Activated T-cell treated with anti-CD3 and anti-CD28 coated beads for 4 hours (primary cell): ENCODE measurements at regions not wholly inside any gene's neighbourhood (a gene's known extent, or its start where the extent isn't known, plus 50 kb on each side); places are given as distances from the start of the nearest gene placed in this dataset.
A peak's percentile ranks its signal among the peaks of the same experiment; 100 is the strongest.

Experiments used
- DNase-seq: peaks from one replicate; pipeline ENCODE4 v3.0.0-alpha.2; 2020

DNA sequence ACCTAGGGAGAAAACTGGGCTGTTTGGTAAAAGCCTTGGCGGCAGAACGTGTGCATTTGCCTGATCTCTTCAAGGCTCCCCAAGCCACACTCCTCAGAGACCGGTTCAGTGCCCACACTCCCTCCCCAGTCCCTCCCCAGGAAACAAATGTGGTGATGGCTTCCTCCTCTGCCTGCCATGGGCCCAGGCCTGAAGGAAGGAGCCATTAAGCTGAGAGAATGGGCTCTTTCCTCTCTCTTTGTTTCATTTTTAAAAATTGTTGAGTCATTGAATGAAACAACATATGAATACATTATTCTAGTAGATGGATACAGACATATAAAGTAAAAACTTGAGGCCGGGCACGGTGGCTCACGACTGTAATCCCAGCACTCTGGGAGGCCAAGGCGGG lies 50.6 kb upstream of the YWHAQ start:
- no peak for DNase-seq

DNA sequence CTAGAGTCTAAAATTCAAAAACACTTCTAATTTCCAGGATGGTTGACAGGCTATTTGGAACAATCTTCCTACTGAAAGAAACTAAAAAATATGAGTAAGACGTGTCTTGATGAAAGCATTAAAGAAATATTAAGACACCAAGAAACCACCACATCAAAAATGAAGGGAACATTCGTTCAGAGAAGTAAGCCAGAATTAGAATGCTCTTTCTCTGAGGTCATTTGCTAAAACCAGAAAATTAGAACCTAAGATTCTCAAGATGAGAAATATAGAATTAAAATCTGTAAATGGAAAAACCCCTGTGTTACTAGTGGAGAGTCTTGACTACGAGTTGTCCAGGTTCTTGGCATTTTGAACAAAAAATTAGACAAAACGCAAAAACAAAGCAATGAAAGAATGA lies 54.8 kb upstream of the YWHAQ start:
- DNase-seq, result no peak

DNA sequence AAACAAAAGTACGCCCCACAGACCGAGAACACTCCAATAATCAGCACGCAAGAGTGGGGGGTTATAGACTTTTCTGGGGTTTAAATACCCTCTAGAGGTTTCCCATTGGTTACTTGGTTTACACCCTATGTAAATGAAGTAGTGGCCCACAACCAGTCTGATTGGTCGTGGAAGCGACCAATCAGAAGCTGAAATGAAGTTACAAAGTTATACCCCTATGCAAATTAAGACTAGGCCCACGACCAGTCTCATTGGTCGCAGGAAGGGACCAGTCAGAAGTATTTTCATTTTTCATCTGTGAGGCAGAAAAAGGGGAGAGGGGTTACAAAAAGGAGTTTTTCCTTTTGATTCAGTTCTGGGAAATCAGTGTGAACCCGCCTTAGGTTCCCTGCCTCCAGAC lies 55.3 kb upstream of the YWHAQ start:
- no peak for DNase-seq

DNA sequence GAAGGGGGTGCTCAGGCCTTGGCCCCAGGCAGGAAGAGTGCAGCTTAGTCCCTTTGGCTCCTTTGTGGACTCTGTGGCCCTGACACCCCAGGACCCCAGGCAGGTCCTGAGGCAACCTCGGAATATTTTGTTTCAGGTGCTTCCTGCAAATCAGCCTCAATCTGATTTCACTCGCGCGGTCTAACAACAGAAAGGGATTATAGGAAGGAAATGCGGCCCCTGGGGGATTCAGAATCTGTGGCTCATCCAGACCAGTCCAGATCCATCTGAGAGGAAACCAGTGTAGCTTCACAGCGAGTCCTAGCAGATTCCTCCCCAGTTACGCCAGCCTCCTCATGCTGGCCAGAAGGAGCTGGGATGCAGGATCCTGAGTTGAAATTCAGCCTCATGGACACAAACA lies 59.5 kb upstream of the YWHAQ start:
- DNase-seq, result no peak

DNA sequence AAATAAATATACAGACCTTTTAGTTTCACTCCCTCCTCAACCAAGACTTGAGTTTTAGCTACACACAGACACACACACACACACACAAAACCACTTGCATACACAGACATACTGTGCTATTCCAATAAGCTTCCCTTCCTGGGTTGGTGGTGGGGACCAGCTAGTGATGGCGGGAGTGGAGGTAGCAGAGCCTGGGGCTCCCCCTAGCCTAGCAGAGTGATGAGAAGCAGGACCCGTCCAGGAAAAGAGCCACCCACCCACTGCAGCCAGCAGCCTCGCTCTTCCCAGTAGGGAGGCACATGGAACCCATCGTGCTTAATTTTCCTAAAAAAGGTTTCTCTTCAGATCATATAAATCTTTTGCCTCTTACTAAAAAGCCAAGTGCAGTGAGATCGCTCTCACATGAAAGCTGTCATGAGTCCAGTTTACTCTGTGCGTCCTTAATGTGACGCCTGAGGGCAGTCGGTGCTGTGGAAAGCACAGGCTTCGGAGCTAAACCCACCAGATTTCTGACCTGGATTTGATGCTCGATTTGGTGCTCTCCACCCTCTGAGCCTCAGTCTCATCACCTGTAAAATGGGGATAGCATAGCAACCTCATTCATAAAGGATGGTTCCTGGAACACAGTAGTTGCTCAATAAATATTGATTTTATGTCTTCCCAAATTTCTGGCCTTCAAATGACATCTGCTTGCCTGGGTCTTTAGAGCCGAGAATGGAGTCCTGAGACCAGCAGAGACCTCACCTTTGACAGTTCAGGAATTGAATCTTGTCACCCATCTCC lies 60.1 kb upstream of the YWHAQ start:
- DNase-seq, result no peak

DNA sequence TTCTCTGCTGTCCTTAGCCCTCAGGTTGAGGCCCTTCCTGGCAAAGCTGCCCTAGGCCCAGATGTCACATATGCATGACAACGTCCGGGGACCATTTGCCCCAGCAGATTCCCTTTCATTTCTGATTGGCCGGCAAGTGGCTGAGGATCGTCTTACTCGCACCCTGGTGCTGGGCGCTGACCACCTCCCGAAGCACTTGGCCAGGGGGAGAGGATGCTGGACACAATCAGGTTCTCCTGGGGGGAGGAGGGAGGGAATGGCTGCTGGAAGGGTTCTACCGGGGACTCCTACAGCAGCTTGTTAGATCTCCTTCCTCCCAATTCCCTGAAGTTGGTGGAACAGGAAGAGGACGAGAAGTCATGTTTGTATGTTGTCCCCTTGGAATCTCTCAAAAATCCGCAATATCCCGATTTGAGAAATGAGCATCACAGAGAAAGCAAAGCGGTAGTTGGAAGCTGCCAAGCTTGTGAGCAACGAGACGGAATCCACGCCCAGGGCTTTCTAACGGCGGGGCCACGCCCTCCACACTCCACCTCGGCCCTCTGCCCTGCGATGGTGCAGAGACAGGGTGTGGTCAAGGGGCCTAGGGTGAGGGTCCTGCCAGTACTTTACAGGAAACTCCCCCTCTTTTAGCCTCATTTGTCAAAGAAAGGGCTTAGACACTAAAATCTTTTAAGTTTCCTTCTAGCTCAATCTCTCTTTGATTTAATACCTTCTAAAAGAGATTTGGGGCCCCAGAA lies 61.8 kb upstream of the YWHAQ start:
- no peak for DNase-seq

DNA sequence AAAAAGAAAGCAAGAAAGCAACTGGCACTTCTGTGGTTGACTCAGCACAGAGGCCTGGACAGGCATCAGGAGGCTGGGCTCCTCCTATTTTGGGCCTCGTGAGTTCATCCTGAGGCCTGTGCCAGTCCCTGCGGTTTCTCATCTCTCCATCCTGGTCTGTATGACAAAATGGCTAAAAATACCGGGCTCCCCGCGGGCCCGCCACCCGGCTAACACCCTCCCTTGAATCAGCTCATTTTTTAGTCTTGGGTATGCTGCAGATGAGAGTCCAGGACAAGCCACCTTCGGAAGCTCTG lies 62.3 kb upstream of the YWHAQ start:
- no peak for DNase-seq

DNA sequence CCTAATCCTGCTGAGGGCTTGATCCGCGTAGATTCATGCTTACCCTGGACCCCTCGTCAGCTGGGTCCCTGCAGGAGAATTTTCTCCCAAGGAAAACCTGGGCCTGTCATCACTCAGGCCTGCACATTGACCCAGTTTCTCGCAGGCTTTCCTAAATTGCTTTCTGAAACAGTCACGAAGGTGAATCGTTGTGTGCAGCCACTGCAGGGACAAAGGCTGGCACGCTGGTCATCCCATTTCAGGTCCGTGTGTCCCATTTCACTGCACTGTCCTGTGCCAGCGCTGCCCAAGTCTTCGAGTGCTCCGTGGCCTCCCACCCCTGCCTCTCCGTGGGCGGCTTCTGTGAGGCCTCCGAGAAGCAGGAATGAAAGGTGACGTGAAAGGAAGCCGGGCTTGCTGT lies 62.8 kb upstream of the YWHAQ start:
- DNase-seq, result no peak

DNA sequence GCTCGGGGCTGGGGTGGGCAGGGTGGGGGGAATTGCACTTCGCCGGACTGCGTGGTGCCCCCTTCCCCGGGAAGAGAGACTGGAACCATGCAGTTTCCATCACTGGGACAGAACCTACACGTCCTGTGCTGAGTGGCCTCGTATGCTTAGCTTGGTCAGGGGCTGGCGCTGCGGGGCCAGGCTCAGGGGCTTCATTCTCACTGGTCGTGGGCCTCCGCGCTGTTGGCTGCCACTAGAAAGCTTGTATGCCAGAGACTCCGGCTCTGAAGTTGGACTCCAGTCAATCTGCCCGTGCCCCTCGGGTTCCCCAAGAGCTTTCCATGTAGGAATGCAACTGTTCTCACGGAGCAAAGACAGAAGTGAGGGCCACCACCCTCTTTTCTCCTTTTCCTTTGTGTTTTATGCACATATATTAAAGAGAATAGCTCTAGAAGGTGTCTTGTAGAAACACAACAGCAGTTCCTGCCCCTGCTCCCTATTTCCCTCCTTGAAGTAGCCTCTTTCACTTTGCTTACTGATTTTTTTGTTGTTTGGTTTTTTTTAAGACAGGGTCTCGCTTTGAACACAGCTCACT lies 64.0 kb upstream of the YWHAQ start:
- DNase-seq, result no peak

DNA sequence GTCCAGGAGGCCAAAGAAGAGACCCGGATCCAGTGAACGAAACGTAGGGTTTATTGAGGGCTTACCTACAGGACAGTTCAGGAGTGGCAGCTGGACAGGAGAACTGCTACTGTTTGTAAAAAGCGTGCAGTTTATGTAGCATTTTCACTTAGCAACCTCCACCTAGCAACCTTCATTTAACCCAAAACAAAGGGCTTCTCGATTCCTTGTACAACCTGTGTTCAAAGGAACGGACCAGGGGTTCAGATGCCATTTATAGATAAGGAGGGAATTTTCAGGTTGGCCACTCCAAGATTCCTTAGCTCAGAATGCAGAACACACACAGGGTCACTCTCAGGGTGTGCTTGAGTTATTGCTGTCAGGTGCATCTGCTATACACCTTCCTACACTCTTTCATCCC lies 65.1 kb upstream of the YWHAQ start:
- no peak for DNase-seq

DNA sequence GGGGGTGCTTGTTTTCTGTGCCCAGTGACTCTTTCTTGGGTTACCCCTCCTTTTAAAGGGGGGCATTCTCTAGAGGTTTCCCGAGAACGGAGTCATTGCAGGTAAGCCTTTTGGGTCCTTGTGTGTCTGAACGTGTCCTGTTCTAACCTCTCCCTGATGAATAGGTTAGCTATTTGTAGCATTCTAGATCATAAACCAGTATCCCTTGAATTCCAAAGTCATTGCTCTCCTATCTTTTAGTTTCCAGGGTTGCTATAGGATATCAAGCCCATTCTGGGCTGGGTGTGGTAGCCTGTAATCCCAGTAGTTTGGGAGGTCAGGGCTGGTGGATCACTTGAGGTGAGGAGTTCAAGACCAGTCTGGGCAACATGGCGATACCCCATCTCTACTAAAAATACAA lies 65.9 kb upstream of the YWHAQ start:
- DNase-seq, result no peak

DNA sequence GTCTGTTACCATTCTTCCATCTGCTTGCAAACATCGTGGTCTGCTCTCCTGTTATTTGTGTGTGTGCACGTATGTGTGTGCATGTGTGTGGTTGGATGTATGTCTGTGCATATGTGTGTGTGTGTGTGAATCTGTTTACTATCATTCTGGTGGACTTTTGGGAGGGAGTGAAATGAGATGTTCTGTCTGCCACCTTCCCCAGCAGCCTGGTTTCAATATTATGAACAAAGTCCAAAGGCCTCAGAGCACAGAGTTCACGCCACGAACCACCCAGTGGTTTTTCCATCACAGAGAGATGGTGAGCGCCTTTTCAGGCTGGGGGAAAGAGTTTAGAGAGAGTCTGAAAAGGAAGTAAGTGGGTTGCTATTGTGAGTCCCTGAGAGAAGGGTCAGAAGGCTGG lies 67.1 kb upstream of the YWHAQ start:
- DNase-seq, result no peak

DNA sequence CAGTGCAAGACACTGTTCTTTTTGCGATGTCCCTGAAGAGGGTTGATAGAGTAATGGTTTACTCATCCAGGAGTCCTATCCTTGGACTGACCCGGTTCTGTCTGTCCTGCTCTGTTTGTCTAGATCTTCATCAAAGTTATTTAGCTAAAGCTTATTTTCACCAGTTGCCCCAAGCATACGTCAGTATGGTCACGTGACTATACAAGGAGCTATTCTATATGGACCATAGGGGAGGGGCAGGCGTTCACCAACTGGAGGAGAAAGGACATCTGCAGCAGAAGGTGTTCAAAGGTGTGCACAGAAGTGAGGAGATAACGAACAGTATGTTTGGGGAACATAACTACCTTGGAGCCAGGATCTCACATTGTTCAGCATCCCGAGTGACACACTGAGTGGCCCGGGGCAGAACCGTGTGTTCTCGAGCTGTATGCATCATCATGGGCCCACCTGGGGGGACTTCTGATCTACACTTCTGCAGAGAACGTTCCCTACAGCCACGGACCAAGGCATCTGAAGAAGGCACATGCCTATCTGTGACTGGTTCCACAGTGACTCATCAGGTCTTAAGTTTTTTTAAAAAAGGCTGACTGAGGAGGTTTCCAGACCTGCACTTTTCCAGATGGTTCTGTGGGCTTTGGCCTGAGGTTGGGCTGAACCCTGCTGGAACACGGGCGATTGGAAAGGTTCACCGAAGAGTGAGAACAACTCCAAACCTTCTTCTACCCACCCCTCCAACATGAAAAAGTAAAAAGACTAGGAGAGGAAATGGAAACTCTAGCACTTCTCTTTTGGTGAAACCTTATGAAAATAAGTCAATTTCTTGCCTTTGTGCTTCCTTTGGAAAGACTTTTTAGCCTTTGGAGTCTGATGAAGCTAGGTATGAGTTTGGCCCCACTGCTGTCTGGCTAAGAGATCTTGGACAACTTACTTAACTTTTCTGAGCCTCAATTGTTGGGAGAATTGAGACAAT lies 68.6 kb upstream of the YWHAQ start:
- no peak for DNase-seq

DNA sequence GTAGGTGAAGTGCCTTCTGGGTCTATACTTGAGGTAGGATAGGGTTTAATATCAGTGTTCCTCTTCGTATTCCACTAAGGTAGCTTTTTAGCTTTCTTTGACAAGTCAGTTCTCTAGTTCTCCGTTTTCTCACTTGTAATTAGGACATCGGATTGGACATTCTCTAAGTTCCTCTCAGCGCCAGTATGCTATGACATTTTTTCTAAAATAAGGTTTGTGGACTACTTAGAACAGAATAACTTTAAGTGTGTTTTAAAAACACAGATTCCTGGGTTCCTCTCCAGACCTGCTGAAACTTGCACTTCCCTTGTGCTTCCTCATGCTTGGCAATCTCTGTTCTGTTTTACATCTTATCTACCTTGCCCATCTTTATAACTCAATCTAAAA lies 69.3 kb upstream of the YWHAQ start:
- DNase-seq, result no peak

DNA sequence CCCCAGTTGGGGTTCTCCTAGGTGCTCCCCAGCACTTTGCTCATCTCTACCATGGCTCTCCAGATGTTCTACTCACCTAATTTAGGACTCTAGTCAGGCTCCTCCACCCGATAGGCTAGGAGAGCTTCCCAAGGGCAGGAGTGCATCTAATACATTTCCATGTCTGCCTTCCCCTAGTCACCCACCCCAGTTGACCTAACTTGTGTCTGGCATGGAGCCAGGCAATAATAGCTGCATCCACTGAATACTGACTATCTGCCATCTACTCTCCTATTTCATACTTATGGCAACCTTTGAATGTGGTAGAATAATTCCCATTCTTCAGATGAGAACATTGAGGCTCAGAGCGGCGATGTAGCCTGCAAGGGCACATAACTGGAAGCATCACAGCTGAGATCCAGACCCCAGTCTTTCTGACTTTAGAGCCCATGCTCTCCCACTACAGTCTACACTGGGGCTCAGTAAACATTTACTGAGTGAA lies 71.8 kb upstream of the YWHAQ start:
- no peak for DNase-seq

DNA sequence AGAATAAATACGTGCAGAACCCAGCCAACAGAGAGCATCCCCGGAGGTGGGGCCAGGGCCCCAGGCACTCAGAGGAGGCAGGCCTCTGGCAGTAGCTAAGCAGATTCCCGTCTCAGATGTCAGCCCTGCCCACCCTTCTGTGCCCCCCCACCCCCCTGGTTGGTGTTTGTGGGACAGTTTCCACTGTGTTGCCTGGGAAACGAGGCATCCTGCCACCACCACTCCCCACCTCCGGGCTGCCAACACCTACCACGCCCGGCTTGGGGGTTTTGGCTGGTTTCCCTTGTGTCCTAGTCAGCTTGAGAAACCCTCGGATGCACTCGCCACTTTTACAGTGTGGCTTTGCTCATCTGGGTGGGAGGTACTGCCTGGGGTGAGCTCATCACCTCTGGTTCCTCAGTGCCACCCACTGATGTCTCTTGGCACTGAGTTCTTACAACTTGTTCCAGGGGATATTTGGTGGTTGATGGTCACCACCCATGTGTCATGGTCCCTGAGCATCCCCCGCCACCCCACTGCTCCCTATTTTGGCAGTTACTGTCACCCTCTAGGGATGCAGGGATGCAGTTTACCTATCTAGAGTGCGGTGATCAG lies 72.4 kb upstream of the YWHAQ start:
- peak; percentile 64 for DNase-seq

DNA sequence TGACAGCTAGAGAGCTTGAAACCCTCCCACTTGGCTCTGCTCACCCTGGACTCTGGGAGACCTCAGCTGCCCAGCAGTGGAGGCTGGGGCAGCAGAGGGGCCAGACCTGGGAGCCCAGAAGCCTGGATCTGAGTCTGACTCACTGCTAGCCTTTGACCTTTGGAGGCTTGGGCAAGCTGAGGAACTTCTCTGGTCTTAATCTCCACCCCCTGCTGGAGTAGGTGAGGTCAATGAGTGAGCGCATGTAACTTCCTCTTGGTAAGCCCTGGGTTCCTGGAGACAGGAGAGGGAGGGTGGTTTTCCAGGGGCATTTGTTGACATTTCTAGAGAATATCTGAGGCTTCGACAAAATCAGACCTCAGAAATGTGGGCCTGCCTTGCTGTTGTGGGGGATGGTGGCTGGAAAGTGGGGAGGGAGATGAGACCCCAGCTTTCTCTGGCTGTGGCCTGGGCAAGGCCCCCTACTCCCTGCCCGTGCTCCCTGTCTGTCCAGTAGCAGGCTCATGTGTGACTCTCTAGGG lies 73.0 kb upstream of the YWHAQ start:
- no peak for DNase-seq

DNA sequence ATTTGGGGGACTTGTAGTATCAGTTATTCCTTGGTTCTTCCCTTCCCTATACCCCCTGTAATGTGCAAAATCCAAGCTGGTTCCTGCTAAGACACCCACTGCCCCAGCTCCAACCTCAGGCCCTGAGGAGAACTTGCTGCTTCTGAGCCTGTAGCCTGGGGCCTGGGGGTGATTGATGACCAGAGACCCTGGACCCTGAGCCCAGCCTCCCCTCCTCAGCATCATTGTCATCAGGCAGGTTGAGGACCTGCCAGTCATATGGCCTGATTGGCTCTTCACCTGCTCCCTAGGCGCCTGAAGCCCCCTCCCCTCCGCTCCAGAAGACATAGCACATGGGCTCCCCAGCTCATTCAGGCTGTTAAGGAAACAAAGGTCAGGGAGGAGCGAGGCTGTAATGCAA lies 73.8 kb upstream of the YWHAQ start:
- DNase-seq, result no peak

DNA sequence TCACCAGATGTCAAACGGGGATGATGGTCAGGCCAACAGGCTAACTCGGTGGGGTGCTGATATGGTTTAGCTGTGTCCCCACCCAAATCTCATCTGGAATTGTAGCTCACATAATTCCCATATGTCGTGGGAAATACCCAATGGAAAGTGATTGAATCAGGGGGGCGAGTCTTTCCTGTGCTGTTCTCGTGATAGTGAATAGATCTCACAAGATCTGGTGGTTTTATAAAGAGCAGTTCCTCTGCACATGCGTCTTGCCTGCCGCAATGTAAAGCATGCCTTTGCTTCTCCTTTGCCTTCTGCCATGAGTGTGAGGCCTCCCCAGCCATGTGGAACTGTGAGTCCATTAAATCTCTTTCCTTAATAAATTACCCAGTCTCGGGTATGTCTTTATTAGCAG lies 74.4 kb upstream of the YWHAQ start:
- no peak for DNase-seq

DNA sequence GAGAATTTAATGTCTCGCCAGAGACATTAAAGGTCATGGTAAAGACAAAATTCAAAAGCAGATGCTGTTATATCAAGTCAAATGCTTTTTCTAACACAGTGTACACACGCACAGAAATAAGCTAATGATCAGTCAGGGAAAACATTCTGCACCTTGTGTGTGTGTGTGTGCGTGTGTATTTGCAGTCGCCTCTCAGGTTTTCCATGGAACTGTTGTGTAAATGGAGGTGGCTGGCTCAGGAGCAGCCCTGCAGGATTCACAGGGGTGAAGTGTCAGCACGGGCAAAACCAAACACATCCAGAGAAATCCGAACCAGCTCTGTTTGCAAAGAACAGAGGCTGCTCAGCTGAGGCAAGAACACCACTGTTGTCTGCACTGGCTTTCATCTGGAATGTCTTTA lies 76.2 kb upstream of the YWHAQ start:
- no peak for DNase-seq

DNA sequence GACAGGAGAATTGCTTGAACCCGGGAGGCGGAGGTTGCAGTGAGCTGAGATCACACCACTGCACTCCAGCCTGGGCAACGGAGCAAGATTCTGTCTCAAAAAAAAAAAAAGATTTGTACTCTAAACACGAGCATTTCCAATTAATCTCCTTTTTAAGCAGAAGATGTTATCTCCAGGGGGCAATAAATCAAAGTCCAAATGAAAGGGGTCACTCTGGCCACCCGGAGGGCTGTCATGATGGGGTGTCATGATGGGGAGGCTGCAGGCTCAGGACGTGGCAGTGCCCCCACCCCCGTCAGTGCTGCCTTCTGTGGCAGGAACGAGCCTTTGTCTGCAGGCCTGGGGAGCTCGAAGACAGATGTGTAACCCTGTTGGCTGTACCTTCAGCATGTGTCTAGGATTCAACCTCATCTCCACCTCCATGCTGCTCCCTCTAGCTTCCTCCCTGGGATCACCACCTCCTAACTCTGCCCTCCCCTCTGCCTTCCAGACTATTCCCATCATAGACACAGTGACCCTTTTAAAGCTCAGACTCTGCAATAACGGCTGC lies 76.9 kb upstream of the YWHAQ start:
- no peak for DNase-seq
